Activated gamma-delta T cell treated with anti-CD3 and anti-CD28 coated beads, Interleukin-2, amount 50 U/mL, for 16 hours (primary cell): ENCODE measurements at regions not wholly inside any gene's neighbourhood (a gene's known extent, or its start where the extent isn't known, plus 50 kb on each side); places are given as distances from the start of the nearest gene placed in this dataset.

Source experiments
- DNase-seq: peaks from one replicate; pipeline ENCODE4 v3.0.0-alpha.2; 2020; ENCODE audit warnings: low read depth

- DNase-seq = no peak
Observed at GRCh38 chr14:22337938-22338337, 251.1 kb downstream of the DAD1 start.

- no peak for DNase-seq
Observed at GRCh38 chr14:22337521-22337920, 251.5 kb downstream of the DAD1 start.

DNA sequence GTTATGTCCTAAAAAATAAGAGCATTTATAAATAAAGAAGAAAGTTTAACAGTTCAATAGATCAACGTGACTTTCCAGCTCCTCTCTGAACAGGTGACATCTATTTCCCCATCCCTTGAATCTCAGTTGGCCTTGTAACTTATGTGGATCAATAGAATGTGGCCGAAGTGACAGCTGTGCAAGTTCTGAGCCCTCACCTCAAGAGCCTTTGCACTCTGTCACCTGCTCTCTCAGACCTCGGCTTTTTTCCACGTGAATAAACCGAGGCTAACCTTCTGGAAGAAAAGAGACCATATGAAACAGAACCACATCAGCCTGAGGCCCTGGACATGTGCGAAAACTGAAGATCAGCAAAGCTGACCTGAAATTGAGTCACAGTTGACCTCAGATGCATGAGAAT lies 253.0 kb downstream of the DAD1 start:
- DNase-seq = no peak

- DNase-seq = no peak
Observed at GRCh38 chr14:22334627-22335026, 254.4 kb downstream of the DAD1 start.

DNA sequence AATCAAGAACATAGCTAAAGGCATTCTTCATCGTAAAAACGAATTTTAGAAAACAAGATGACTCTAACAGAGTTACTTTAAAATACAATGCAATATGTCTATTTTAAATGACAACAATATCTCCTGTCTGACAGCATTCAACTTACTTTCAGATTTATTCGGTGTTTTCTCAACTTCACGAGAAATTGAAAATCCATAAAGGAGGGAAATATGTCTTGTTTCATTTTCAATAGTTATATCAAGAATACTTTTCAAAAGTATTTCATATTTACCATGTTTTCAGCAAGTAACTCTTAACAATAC lies 254.8 kb downstream of the DAD1 start:
- no peak for DNase-seq

DNA sequence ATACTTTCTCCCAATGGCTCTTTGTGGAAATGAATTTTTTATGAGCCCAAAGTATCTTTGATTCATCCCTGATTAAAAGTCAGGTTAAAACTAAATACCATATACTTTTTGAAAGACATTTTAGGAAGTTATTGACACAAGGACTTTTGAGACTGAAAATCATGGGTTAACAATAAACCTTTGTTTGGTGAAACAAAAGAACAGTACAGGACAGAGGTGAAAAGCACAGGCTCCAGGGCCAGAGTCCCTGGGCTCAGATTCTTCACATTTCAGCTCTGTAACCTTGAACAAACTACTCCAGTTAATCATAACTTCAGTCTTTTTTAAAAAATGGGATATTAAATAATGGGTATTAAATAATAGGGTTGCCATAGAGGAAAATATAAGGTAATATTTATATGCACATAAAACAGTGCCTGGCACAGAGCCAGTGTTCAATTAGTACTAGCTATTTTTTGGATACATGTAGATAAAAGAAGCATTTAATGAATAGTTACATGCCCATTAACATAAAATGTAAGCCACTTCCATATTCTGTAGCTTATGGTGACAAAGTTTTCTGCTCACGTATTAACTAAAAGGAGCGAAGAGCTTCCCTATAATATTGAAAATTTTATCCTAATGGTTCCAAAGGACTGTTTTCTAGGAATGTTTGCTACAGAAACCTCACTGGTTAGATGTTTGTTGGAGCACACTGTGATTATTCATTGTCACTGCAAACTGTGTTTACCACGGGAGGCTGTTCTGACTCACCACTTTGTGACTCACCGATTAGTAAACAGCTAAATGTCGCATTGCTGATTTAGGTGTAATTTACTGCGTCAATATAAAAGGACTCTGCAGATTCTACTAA lies 255.4 kb downstream of the DAD1 start:
- peak; percentile 24 for DNase-seq

DNA sequence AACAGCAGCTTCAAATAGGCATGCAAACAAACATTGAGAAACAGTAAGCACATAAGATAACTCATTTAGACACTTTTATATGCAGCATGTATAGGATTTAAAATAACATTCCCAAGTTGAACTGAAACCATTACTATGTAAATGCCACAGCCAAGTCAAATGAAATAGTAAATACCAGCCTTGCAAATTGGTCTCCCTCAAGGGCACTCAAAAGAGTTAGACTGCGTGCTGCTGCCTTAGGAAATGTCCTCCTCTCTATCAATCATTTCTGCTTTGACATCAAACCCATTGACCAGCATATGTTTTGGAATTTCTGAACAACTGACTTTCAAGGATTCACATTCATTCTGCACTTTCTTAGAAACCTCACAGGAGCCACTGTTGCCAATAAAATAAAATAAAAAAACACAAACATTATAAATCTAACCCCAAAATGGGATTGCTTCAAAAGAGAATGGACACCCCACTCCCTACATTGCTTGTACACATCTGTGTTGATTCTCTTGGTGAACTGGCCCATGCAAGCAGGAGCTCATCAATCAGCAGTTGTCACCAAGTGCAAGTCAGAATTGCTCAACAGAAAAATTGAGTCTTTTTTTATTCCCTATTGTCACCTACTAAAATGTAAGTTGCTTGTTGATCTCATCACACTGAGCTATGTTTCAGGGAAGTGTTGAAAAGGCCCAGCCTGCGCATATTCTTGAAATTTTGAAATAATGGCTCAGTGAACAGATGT lies 256.2 kb downstream of the DAD1 start:
- no peak for DNase-seq

DNA sequence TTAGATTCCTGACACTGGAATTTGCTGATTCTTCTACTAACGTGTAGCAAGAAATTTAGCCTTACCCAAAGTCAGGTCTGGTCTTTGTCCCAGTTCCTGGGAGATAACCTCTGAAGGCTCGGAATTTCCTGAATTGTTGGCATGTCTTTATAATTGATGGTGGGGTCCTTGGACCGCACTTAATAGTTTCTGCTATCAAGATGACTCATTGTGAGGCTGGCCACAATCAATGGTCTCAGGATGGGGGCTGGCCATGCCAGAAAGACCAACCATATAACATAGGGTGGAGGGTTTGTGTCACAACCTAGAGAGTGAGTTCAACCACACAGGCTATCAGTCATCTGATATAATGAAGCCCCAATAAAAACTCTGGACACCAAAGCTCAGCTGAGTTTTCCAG lies 259.7 kb downstream of the DAD1 start:
- no peak for DNase-seq

DNA sequence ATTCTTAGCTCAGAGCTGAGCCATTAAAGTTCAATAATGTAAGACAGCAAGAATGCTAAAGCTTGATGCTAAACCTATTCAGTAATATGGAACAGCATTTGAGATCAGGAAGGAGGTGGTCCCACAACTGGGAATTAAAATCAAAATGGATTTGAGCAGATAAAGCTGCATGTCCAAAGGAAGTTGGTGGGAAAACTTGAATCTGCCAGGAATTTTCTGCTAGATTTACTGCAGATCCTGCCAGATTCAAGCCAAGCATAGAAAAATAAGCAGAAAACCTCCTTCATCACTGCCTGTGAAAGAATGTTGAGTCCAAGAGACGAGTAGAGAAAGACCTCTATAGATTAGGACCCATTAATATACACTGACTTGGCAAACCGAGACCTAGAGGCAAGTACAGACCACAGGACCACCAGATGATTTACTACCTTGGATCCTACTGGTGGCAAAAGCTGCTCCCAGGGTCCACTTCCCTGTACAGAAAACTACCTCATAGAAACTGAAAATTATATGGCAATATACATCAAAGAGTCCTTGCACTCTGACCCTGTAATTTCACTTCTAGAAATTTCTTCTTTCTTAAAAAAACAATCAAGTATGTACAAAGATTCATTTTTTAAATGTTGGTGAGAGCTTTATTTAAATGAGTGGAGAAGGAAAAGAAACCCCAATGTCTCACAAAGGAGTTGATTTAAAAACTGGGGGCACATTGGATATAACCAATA lies 263.2 kb downstream of the DAD1 start:
- no peak for DNase-seq

DNA sequence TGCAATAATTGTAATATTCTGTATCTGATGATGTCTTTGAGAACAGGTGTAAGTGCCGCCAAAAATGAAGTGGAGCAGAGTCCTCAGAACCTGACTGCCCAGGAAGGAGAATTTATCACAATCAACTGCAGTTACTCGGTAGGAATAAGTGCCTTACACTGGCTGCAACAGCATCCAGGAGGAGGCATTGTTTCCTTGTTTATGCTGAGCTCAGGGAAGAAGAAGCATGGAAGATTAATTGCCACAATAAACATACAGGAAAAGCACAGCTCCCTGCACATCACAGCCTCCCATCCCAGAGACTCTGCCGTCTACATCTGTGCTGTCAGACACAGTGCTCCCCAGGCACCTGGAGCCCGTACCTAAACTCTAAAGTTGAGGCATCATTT lies 268.7 kb downstream of the DAD1 start:
- no peak for DNase-seq

GRCh38 chr14:22319526-22320361 lies 269.3 kb downstream of the DAD1 start:
- peak; percentile 39 for DNase-seq

DNA sequence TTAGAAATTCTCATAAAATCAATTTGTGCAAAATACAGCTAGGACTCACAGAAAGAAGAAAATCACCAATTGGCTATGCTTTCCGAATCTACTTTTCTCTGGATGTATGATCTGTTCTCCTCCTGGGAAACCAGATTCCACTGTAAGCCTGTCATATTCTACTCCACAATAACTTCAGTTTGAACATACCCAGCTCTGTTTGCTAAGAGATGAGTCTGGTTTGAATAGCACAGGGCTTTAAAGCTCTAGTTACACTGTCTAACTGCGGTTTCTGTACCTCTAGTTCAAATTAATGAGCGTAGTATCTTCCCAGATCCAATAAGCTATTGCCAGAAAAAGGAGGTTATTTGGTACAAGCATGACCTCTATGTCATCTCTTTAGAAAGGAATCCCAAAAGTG lies 270.1 kb downstream of the DAD1 start:
- DNase-seq = no peak

DNA sequence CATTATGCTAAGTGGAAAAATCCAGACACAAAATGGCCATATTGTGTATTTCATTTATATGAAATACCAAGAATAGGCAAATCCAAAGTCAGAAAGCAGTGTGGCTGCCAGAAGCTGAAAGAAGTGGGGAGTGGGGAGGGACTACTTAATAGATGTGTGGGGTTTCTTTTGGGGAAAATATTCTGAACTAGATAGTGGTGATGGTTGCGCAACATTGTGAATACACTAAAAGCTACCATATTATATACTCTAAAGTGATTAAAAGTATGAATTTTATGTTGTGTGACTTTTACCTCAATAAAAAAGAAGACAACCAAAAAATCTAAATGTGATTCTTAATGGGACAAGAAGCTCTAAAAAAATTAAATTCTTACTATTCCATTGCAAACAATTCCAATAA lies 272.6 kb downstream of the DAD1 start:
- no peak for DNase-seq

DNA sequence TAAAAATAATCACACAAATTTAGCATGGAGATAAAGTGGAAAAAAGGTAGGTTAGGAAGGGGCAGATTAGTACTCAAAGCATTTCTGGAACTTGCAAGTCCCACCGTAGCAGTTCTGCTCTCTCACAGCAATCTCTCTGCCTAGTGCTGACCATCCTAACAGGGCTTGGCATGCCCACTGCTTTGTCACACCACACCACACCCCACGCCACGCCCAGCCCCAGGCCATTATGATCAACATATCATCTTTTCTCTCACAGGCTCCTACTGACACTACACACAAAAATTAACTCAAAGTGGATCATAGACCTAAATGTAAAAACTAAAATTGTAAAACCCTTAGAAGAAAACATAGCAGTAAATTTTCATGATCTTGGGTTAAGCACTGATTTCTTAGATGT lies 273.7 kb downstream of the DAD1 start:
- DNase-seq = no peak

- peak; percentile 17 for DNase-seq
Observed at GRCh38 chr14:22314183-22314820, 274.7 kb downstream of the DAD1 start.

DNA sequence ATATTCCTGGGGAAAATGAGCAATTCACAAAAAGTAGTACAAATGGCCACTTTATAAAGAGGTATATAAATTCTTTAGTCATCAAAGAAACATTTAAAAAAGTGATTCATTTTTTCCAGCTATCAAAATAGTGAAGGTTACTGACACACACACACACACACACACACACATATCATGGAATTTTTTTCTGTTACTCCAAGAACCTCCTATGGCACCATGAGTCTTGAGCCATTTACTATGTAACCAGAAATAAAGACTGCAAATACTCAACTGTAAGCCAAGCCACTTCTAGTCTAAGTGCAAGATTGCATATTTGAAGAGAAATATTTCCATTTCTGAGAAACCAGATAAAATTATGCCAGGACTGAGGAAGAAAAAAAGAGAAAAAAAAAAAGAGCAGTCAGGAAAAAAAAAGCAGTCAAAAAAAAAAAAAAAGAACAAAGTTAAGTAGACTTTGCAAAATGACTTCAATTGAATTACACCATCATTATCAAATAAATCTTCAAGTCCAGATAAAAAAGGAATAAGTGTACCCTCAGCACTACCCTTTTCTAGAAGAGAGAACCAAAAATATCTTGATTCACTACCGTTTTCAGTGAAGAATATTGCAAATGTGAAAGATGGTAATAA lies 275.7 kb downstream of the DAD1 start:
- no peak for DNase-seq

DNA sequence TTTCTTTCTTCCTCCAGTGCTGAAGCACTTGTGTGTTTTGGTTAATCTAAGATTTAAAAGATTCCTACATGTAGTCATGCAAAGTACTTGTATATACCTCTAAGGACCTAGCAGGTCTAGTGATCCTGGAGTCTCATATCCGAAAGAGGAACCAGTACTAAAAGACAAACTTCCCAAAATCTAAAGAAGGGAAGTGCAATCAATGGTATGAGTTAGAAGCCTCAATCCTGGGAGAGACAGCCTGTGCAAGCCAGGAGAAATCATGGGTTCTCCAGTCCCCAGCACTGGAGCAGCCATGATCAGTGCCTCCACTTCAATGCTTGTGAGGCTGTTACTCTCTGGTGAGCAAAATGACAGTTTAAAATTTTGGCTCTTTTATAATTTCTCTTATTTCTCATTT lies 277.4 kb downstream of the DAD1 start:
- DNase-seq = no peak

DNA sequence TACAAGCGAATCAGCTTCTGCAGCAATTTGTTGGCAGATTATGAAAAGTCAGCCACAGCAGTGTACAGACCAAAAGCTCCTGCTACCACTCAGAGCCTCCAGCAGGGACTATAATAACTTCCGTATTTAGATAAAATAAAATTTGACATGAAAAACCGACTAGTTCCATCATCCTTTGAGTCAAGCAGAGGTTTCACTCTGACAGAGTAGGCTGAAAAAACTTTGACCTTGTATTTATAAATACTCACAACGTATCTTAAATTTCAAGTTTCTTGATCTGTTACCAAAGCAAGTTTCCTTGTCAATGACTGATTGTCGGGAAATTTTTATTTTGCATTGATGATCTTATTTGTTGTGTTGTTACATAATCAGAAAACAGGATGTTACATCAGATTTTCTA lies 283.4 kb downstream of the DAD1 start:
- no peak for DNase-seq

DNA sequence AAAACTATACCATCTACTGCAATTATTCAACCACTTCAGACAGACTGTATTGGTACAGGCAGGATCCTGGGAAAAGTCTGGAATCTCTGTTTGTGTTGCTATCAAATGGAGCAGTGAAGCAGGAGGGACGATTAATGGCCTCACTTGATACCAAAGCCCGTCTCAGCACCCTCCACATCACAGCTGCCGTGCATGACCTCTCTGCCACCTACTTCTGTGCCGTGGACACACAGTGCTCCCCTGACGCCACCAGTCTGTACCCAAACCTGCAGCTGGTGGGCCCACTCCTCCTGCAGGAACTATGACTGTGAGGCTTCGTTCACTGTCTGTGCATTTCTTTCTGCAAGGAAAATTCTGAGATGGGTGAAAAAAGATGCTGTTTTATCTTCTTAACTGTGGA lies 284.7 kb downstream of the DAD1 start:
- DNase-seq = no peak

DNA sequence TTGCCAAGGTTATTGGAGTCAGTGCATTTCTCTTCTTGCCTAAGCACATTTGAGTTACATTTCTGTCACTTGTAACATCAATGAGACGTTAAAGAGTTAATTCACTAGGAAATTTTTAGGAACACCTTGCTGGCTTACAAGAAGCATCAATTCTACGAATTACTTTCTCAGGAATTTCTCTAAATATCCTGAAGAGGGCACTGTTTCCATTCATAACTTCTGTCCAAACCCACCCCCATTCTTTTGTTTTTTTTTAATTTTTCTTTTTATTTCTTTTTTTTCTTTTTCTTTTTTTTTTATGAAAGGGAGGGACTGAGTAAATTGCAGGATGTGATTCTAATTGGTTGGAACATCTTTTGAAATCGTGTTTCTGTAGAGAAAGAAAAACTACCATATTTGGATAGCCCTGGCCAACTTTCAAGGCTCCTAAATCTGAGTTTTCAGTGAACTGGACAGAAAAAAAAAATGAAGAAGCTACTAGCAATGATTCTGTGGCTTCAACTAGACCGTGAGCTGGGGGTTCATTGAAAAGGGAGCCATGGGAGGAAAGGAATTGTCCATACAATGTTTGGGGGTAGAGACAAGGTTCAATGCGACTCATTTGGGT lies 285.3 kb downstream of the DAD1 start:
- no peak for DNase-seq

GRCh38 chr14:22300646-22301045 lies 288.4 kb downstream of the DAD1 start:
- no peak for DNase-seq
